ENCODE measurements at regions not wholly inside any gene's neighbourhood (a gene's known extent, or its start where the extent isn't known, plus 50 kb on each side); places are given as distances from the start of the nearest gene placed in this dataset.
"Not testable (repeated sequence)": the region's sequence is repeated elsewhere in the genome, so short reads cannot be mapped to it uniquely, and the experiment has no call there.

DNA sequence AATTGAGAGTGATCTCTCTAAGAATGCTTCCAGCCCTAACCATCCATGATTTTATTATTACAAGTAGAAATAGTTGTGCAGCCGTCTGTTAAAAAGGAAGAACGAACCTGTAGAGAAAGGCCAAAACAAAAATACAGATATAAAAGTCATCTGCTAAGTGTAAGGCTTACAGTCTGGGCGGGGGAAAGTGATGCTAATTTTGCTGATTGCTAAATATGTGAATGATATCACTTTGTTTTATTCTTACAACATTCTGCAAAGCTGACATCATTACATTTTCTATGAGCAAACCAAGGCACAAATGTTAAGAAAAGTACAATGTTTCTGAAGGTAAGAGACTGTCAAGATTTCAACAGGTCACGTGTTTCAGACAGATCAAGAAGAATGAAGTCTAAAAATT is 101.5 kb upstream of the RAP1B start:
- no peak for DNase-seq (ENCODE audit: low spot score)

DNA sequence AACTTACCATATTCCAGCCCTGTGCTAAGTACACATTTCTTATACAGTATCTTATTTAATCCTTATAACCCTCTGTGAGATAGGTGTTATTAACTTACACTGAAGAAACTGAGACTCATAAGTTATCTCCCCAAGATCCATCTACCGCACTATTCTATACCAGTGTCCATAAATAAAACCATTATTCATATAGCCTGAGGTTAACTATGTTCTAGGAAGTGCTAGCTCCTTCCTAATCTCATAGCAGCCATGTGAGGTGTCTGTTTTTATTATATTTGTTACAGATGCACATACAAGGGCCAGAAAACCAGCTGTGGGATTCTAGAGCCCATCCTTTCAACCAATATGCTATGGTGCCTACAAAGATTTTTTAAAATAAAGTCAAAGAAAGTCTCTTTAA is 100.3 kb upstream of the RAP1B start:
- DNase-seq (ENCODE audit: low spot score) = no peak

DNA sequence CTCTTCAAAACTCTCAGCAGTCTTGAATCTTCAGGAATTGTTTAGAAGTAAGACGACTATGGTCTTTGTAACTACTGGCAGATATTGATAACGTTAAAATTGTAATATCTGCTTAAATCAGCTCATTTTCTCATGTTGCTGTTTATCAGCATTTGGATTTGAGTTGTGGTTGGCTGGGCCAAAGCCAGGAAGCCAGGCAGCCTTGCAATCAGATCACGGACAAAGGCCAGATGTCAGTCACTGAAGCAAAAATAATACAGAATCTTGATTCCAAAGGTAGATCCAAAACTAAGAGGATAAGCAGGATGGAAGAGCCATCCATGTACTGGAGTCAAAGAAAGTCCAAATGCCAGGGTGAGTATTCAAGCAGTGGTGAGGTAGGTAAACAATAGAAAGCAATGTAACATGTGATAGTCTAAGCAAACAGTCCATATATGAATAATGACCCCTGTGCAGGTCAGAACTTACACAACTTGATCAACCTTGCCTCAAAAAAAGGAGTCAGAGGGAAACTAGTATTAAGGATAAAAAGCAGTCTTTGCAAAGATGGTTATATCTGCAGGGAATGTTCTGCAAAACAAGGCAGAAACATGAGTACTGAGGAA is 95.8 kb upstream of the RAP1B start:
- no peak for DNase-seq (ENCODE audit: low spot score)

DNA sequence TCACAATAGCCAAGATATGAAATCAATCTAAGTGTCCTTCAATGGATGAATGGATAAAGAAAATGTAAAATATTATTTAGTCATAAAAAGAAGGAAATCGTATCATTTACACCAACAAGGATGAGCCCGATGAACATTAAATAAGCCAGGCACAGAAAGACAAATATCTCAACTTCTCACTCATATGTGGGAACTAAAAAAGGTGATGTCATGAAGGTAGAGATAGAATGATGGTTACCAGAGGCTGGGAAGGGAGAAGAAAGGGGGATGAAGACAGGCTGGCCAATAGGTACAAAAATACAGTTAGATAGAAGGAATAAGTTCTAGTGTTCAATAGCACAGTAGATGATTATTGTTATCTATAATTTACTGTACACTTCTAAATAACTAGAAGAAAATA is 94.9 kb upstream of the RAP1B start:
- no peak for DNase-seq (ENCODE audit: low spot score)

DNA sequence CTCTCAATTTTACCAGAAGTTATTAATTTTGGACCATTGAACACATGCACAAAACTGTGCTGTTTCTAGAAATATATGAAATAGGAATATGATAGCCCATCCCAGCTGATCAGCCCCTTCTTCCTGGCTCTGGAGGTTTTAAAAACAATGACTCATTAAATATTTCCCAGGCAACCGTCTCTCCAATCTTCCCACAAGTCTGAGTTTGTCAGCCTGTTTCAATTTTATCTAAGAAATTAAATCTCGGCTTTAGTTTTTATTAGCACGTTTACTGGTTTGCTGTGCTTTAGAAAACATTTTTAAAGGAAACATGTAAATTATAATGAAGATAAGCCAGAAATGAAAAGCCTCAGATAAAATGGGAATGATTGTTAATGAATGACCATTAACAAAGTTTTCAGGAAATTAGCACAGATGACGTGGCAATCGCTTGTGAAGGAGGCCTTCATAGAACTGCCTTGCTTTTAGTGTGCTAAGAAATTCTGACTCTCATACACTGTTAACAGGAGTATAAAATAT is 89.3 kb upstream of the RAP1B start:
- DNase-seq (ENCODE audit: low spot score) = no peak

DNA sequence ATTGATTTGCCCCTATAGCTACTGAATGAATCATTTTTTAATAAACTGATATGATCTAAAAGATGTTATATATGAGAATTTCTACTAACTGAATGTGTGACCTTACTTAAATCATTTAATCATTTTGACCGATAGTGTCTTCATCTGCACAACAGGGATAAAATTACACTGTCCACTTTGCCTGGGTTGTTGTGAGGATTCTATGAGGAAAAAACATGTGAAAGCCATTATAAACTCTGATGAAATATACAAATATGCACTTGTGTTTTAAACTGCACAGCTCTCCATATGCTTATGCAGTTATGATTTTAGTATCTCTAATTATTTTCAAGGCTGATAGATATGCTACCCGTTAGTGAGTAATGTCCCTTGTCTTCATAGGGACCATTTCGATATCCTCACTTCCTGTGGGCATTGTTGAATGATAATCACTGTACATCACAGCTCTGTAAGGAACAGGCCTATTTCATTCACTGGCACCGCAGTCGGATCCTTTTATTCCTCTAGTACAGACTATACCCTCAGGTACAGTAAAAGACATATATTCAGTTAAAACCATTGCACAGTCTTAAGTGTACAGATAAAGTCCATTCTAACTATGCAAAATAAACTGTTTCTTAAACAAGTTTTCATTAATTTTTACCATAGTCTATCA is 88.7 kb upstream of the RAP1B start:
- DNase-seq (ENCODE audit: low spot score) = no peak

DNA sequence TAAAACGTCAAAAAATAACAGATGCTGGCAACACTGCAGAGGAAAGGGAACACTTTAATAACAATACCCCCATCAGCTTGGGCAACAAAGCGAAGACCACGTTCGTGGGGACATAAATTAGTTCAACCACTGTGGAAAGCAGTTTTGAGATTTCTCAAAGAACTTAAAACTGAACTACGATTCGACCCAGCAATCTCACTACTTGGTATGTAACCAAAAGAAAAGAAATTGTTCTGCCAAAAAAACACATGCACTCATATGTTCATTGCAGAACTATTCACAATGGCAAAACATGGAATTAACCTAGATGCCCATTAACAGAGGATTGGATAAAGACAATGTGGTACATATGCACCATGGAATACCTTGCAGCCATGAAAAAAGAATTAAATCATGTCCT is 81.2 kb upstream of the RAP1B start:
- no peak for DNase-seq (ENCODE audit: low spot score)

DNA sequence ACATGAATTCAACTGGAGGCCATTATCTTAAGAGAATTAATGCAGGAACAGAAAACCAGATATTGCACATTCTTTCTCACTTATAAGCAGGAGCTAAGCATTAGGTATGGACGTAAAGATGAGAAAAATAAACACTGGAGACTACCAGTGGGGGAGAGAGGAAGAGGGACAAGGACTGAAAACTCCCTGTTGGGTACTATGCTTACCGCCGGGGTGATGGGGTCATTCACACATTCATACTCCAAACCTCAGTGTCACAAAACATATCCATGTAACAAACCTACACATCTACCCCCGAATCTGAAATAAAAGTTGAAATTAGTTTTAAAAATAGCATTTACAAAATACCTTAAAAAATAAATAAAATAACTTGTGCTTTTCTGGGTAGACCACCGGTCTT is 80.8 kb upstream of the RAP1B start:
- DNase-seq (ENCODE audit: low spot score) = no peak

DNA sequence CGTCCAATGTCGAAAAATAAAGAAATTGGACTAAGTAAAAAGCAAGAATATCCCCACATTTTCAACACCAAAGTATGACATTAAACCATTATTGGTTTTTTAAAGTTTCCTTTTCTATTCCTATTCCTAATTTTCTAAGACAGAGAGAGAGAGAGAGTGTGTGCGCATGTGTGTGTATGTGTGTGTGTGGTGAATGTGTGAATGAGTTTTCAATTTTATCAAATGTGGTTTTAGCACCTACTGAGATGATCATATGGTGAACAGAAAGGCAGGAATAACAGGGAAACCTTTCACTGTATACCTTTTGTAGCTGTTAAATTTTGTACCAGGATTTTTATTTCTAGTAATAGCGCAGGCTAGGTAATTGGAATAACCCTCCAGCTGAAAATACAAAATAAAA is 80.4 kb upstream of the RAP1B start:
- DNase-seq (ENCODE audit: low spot score) = no peak

DNA sequence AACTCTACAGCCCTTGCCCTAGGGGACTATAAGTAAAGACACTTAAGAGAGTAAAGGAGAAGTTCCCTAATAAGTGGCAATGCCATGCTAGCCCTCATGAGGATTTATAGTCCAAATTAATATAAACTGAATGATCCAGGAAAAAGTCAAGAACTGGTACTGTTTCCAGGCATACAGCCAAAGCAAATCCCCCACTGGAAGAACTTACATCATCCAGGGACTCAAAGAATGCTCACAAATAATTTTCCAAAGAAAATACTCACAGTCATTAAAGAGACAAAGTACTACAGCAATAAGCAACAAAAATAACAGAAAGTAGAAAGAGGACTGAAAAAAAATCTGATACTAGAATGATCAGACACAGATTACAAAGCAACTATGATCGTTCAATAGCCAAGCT is 79.7 kb upstream of the RAP1B start:
- no peak for DNase-seq (ENCODE audit: low spot score)

DNA sequence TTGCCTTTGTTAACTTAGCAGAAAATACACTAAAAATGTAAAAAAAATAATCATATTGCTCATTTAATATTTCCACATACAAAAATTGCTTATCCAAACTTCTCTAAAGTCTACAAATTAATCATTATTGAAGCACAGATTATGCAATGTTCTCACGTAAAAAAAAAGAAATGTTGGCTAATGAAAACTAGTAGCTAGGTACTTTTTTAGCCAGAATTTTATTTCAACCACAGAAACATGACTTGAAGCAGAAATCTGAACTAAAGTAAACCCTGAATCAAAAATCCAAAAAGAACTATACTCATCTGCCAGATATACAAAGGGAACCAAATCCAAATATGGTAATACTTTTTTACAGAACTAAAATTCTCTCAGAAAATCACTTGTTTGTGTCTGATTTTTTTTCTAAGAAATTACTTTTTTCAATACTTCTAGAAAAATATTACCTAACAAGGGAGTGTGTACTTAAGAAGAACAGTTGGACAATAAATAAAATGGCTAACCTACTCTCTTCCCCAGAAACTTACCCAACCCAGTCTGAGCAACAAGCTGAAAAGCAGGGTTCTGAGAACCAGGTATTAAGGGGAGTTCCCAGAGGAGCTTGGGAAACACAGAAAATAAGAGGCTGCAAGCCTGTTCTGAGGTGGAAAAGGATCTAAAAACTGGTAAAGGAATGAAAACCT is 78.4 kb upstream of the RAP1B start:
- DNase-seq (ENCODE audit: low spot score) = peak; percentile 44

DNA sequence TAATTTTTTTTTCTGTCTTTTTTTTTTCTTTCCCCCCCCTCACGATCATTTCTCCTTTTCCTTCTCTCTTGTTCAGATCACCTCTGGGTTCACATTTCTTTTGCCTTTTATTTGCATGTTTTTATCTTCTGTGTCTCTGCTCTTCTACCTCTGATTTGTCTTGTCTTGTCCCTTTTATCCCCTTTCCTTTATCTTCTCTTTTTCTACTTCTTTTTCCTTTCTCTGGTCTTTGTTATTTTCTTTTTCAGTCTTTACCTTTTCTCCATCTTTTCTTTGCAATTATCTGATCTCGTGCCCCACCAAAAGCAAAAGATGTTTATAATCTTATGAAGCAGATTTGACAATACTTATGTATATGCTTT is 77.8 kb upstream of the RAP1B start:
- no peak for DNase-seq (ENCODE audit: low spot score)

DNA sequence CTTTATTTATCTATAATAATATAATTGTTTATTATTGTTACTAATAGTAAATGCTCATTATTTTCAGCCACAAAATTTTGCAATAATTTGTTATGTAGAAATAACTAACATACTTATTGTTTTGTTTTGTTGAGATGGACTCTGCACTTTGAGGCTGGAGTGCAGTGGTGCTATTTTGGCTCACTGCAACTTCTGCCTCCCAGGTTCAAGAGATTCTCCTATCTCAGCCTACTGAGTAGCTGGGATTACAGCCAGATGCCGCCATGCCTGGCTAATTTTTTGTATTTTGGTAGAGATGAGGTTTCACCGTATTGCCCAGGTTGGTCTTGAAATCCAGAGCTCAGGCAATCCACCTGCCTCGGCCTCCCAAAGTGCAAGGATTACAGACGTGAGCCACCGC is 76.6 kb upstream of the RAP1B start:
- no peak for DNase-seq (ENCODE audit: low spot score)

DNA sequence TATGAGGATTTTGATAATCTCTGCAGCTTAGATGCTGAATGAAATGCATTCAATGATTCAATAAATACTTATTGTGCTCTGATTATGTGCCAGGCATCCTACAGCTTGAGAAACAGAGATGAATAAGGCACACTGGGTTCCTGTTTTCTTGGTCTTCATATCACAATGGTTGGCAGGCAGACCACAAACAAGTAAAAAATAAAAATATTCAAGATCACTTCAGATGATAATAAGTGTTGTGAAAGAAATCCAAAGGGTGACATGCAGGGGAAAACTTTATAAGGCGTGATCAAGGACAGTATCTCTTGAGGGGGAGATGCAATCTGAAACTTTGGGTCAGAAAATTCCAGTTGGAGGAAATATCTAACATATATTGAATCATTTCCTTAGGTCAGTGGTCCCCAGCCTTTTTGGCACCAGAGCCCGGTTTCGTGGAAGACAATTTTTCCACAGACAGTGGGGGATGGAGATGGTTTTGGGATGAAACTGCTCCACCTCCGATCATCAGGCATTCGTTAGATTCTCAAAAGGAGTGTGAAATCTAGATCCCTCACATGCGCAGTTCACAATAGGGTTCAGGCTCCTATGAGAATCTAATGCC is 73.7 kb upstream of the RAP1B start:
- no peak for DNase-seq (ENCODE audit: low spot score)

DNA sequence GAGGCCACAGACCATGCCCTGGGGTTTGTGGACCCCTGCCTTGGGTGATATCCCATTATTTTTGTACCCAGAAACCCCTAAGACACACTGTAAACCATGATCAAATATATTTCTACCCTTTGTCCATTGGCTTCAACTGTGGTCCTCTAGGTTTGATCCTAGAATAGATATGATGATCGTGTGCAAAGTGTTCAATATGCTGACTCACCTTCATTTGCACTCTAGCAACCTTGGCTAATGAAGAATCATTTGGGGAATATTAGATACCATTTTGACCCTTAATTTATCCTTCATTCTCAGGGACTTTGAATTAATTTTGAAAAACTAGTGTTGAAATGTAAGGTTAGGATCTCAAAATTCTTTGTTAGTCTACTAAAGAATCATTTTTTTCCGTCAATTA is 73.1 kb upstream of the RAP1B start:
- no peak for DNase-seq (ENCODE audit: low spot score)

DNA sequence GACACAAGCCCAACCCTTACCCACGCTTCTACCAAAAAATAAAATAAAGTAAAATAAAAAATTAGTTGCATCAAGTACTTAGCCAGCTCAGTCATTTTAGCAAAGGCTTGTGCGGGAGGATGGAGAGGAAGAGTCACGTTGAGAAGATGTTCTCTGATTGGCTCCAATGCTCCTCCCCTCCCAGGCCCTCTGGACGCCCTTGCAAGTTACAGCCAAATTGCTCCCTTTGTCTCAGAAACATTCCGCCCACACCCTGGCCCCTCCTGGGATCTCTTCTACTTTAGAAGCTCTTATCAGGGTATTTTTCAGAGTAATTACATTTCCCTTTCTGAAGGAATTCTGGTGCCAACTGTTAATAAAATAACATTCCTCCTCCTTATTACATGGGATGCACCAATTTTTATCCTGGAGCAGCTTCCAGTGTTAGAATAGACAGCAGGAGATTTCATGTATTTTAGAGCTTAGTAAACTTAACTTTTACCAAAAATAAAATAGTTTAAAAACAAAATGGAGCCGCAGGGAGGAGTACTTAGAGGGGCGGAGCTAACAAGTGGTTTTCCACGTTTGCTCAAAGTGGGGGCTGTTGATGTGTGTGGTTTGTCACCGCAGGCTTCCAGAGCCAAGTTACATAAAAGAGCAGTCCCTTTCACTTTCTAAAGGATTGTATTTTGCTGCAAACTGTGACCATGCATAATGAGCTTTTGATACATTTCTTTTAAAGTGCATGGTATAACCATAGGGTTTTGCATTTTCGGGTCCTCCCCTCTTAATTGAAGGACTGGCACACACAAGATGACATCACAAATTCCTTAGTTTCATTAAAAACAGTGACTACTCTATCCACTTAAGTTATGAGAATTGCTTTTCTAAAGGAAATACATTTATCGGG is 71.7 kb upstream of the RAP1B start:
- DNase-seq (ENCODE audit: low spot score) = peak; percentile 67

DNA sequence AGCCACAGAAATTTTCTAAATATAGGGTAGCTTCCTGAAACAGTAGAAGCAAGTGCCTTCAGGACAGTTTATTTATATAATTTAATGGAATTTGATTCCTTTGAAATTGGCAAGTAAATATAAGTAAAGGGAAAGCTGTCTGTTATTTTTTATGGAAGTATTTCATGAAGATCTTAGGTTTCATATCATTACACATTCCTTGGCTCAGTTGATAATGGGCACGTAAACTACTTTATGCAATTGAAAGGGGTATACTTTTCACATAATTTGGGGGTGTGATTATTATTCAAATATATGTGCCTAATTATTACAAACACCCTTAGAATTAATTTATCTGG is 71.1 kb upstream of the RAP1B start:
- DNase-seq (ENCODE audit: low spot score) = no peak

DNA sequence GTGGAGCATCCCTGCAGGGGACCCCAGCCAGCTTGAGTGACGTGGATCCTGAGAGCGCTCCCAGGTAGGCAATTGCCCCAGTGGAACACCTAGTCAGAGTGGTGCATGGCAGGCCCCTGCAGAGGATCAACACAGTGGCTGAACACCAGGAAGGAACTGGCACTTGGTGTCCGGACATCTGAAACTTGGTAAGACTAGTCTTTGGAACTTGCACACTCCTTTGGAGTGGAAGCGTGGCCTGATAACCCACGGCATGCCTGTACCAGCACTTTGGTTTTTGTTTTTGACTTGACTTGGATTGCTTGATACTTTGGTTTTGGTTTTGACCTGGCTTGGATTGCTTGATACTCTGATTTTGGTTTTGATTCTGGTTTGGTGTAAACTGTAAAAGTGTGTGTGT is 69.9 kb upstream of the RAP1B start:
- DNase-seq (ENCODE audit: low spot score) = not testable (repeated sequence)

DNA sequence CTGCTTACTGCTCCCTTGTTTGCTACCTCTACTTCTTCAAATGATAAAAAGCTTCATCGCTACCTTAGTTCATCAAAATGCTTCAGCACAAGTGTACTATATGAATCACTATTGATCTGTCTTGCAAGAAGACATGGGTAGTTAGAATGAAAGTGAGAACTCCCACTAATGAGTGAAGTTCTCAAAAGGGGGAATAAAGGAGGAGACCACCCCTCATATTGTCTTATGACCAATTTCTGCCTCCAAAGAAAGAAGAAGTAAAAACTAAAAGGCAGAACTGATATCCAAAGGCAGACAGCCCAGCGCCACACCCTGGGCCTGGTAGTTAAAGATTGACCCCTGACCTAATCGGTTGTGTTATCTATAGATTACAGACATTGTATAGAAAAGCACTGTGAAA is 63.4 kb upstream of the RAP1B start:
- DNase-seq (ENCODE audit: low spot score) = not testable (repeated sequence)

DNA sequence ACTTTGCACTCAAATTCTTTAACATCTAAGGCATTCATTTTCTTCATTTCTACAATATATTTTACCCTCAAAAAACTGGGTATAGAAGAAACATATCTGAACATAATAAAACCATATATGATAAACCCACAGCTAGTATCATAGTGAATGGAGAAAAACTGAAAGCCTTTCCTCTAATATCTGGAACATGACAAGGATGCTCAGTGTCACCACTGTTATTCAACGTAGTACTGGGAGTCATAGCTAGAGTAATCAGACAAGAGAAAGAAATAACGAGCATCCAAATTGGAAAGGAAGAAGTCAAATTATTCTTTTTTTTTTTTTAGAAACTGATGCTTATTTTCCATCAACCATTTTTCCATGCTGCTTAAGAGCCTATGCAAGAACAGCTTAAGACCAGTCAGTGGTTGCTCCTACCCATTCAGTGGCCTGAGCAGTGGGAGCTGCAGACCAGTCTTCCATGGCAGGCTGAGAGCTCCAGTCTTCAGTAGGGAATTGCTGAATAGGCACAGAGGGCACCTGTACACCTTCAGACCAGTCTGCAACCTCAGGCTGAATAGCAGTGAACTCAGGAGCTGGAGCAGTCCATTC is 58.0 kb upstream of the RAP1B start:
- DNase-seq (ENCODE audit: low spot score) = not testable (repeated sequence)

DNA sequence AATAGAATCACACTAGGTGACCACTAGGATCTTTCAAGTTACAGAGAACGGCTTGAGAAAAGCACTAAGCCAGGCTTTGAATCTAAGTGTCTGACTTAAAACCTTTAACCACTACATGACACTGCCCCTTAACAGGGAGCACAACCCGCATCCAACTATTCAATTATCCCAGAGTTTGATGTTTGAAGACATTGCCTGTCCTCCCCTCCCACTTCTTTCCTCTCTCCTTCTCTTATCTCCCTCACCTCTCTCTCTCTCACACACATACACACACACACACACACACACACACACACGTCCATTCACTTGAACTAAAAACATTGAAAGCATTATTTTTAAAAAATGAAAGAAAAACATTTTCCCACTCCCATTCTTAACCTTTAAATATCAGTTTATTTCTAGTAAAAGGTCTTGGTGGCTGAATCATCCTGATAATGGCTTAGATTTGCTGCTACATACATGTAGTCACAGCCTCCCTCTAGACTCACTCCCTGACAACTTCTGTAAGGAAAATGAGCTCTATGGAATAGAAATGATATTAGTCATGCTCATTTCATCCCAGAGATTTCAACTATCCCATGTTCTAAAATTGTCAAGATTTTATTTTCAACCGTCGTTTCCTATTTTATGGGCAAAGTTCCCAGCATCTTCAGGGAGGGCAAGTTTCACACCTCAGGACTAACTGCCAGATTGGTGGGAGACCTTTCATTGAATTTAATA is 53.5 kb upstream of the RAP1B start:
- DNase-seq (ENCODE audit: low spot score) = no peak

All from CD4-positive, alpha-beta T cell treated with Interleukin-15 for 4 hours (primary cell).